GM19397 (cell line): ENCODE measurements at regions not wholly inside any gene's neighbourhood (a gene's known extent, or its start where the extent isn't known, plus 50 kb on each side); places are given as distances from the start of the nearest gene placed in this dataset.

Experiments used
- ATAC-seq: cut with Tn5 transposase; IDR thresholded peaks from one replicate; pipeline ENCODE4 v1.9.1; 2021; ENCODE audit warnings: mild to moderate bottlenecking, moderate library complexity; ENCODE audit not compliant: unreplicated experiment

DNA sequence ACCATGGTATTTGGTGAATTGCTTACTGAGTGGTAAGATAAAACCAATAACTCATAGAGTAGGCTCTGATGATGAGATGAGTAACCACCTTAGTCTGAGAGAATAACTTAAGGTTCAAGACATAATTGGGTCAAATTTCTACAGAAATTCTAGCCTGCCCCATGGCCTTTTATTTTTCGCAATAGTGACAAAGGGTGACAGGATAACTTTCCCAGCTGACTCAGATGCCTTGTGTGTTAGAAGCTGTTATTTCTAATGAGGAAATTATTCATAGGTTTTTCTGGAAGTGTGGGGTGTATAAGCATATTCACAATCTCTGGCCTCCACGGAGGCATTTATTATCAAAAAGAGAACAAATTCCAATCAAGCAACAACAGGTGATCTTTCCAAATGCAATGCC is 159.0 kb downstream of the NUP35 start:
- no peak for ATAC-seq

GRCh38 chr2:183284606-183285005 is 160.4 kb downstream of the NUP35 start:
- no peak for ATAC-seq

- ATAC-seq: no peak
These were observed 167.2 kb downstream of the NUP35 start for GRCh38 chr2:183291436-183291835.

GRCh38 chr2:183292028-183292427 is 167.8 kb downstream of the NUP35 start:
- ATAC-seq: no peak

- no peak for ATAC-seq
These were observed 215.1 kb downstream of the NUP35 start for GRCh38 chr2:183339311-183339710.

DNA sequence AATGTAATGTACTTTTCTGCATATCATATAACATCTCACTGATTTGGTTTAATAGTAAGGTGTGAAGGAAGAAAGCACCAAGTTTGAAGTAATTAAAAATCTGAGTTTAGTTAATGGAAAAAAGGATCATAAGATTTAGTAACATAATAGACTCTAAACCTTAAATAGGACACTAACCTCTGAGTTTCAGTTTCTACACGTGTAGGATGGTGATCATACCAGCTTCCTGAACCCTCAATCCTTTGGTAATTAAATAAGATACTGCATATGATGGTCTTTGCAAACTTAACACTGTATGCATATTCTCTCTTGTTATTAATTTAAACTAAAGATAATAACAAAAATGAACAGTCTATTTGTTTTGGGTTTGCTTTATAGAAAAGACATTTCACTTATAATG is 216.8 kb downstream of the NUP35 start:
- ATAC-seq: no peak

DNA sequence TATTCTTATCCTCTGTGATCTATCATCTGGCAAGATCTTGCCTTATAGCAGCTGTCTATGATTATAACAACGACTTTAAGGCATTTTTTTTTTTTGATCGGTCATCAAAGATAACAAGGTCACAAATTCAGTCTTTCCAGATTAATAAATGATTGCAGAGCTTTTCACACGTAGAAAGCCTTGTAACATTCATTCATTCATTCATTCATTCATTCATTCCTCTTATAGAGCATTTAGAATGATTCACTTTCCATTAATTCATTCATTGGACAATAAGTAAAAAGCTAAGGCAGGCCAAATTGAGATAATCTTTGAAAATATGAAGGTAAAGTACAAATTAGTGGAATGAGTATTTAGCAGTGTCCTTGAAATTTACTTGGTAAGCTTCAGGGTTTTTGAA is 223.7 kb downstream of the NUP35 start:
- ATAC-seq: no peak

GRCh38 chr2:183348492-183348891 is 224.2 kb downstream of the NUP35 start:
- peak; percentile 56 for ATAC-seq

DNA sequence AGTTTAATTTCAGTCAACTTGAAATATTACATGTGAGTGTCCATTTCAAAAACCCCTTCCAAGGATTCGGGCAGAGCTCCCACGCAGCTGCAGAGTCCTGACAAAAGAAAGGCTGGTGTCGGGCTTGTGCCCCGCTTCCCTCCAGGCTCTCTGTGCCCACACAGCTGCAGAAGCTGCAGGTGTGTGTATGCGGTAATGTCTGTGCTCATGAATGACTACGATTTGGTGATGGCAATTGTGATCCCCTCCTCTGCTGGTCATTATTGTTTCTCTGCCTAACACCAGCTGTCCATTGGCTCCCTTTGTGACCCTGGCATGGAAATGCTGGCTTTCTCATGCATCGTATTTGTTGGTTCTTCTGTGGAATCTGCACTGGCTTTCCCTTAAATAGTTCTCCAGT is 224.8 kb downstream of the NUP35 start:
- ATAC-seq: peak; percentile 39

DNA sequence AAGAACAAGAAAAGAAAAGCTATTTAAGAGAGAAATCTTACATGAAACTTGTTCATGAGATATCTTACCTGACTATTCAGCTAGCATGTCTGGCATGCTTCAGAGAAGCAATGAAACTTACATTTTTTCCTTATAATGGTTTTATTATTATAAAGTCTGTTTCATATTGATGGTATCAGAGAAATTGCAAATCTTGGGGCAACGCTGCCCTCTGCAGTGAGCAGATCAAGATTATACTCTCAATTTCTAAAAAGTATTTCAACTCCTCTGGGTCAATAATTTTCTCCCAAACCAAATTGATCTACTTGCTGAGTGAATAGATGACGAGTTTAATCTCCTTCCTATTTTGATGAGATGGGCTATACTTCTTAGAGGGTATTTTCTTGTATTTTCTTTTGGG is 235.6 kb downstream of the NUP35 start:
- ATAC-seq: no peak

GRCh38 chr2:183371545-183371944 is 247.3 kb downstream of the NUP35 start:
- no peak for ATAC-seq

DNA sequence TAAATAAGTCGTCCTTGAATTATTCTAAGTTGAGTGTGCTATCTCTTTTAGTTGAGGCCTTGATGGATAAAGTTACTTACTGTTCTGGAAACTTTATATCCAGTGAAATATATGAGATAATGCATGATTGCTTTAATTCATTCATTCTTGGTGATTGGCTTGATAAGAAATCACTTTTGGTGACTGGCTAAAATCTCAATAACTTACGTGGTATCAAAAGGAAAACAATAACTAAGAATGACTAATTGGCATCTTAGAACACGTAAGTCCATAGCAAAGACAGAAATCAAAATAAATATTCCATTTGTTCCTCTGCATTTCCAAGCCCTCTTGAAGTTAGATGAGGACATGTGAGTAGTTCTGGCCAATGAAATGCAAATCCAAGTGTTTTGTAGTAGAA is 251.6 kb downstream of the NUP35 start:
- no peak for ATAC-seq

DNA sequence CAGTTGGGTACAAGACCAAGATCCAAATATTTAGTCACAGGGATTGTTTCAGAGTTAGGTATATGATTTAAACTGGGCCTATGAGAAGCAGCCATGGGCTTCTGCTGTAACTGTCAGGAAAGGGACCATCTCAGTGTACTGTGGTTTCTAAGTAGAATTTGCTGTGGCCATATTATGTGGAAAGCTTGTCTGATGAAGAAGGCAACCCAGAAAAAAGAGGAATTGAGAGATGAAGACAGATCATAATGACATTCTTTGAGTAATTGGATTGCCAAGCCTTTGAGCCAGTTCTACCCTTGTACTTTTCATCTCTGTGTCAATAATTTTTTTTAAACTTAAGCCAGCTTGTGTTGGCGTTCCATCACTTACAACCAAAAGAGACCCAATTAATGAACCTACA is 259.6 kb downstream of the NUP35 start:
- no peak for ATAC-seq

DNA sequence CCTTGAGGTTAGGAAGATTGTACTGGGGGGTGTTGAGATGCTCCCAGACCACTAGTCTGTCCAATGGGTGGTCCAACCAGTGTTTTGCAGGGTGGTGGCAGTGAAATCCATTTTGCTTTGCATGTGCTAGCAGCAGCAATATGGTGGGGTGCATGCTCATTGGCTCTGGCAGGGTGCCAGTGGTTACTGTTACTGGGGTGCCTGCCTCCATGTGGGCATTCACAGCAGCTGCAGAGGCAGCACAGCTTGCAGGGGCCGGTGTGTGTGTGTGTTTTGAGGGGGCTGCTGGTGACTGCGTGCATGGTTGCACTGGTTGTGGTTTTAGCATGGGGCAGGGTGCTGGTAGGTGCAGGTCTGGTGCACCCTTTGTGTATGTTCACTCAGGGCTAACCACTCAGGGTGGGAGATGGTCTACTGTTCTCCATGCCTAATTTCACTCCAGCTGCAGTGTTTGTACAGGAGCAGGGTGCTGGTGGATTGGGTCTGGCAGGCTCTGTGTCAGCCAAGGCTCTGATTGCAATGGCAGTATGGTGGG is 265.4 kb downstream of the NUP35 start:
- ATAC-seq: no peak

DNA sequence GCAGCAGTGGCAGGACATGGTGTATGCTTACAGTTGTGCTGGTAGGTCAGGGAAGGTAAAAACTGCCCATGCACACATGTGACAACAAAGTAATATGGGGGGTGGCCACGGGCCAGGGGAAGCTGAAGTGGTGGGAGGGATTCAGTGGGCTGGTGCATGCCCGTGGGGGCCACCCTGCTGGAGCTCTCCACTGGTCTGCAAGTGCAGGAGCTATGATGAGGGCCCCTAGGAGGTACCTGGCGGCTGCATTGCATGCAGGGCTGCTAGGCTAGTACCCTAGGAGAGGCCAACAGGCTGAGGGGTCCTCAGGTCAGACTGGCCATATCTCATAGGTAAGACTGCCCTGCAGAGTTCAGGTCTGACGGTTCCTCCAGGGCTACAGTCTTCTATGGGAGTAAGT is 265.9 kb downstream of the NUP35 start:
- no peak for ATAC-seq

DNA sequence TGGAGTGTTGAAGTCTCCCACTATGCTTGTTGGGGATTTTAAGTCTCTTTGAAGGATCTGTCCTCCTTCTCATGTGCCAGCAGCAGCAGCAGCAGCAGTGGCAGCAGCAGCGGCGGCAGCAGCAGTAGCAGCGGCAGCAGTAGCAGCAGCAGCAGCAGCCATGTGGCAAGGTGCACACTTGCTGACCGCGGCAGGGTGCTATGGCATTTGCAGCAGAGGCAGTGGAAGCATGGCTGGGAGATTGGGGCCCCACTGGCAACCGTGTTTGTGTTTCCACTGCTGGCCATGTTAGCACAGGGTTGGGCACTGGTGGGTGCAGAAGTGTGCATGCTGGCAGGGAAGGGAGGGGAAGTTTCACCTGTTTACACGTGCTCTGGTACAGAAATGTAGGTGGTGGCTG is 280.1 kb downstream of the NUP35 start:
- ATAC-seq: no peak

DNA sequence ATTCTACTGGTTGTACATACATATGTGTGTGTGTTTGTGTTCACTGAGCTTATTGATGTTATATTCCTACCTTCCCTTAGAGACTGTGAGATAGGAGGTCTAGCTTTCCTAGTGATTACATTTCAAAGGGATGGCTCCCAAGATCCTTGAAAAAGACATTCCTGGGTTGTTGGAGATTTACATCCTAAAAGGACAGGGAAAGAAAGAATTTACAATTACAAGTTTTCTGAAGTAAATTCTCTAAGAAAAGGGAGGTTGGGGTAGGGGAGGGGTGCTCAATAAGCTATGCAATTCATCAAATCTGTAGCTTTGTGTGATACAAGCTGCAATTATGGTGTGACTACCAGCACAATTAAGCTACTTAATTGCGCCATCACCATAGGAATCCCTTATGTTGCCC is 284.3 kb downstream of the NUP35 start:
- ATAC-seq: no peak

GRCh38 chr2:183409662-183410061 is 285.4 kb downstream of the NUP35 start:
- ATAC-seq: no peak

DNA sequence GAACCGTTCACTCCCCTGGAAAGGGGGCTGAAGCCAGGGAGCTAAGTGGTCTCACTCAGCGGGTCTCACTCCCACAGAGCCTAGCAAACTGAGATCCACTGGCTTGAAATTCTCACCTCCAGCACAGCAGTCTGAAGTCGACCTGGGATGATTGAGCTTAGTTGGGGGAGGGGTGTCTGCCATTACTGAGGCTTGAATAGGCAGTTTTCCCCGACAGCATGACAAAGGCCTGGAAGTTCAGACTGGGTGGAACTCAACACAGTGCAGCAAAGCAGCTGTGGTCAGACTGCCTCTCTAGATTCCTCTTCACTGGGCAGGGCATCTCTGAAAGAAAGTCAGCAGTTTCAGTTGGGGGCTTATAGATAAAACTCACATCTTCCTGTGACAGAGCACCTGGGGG is 292.5 kb downstream of the NUP35 start:
- no peak for ATAC-seq

DNA sequence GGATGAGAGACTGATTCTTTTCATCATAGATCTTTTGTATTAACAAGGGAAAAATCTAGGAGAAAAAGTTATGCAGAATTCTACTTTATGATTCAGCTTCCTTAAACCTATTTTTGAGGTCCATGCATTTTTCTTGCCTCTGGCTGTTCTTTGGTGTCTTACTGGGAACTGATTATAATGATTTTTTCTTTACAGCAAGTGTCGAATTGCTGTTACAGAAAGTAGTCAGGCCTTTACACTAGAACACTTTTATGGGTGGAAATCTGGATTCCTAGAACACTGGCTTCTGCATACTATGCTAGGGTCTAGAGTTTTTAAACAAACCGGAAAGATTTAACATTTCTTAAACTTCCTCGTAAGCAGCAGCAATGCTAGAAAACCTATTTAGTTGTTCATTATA is 302.6 kb downstream of the NUP35 start:
- no peak for ATAC-seq

- ATAC-seq: no peak
These were observed 303.3 kb downstream of the NUP35 start for GRCh38 chr2:183427558-183427957.

DNA sequence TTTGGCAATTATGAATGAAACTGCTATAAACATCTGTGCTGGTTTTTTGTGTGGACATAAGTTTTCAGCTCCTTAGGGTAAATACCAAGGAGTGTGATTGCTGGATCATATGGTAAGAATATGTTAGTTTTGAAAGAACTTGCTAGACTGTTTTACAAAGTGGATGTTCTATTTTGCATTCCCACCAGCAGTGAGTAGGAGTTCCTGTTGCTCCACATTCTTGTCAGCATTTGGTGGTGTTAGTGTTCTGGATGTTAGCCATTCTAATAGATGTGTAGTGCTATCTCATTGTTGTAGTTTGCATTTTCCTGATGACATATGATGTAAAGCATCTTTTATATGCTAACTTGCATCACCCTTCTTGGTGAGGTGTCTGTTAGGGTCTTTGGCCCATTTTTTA is 304.6 kb downstream of the NUP35 start:
- ATAC-seq: no peak

- no peak for ATAC-seq
These were observed 314.3 kb downstream of the NUP35 start for GRCh38 chr2:183438541-183438940.

GRCh38 chr2:183455056-183455455 is 330.8 kb downstream of the NUP35 start:
- no peak for ATAC-seq
